Lower lobe of right lung (tissue), 2 donors: ENCODE measurements at regions not wholly inside any gene's neighbourhood (a gene's known extent, or its start where the extent isn't known, plus 50 kb on each side); places are given as distances from the start of the nearest gene placed in this dataset.

Experiments used
- ATAC-seq, 2 donors: fragments of 200-7000 bp; cut with Tn5 transposase; one replicate each; pipeline ENCODE4 v1.9.1; 2020 to 2022; ENCODE audit warnings: mild to moderate bottlenecking in 2 of 2, moderate library complexity in 2 of 2
- DNase-seq: peaks from one replicate; pipeline ENCODE4 v3.0.0-alpha.2; 2020
- H3K27ac ChIP-seq: fragments of 200-600 bp; one replicate; pipeline ENCODE4 v1.8.0; 2022
- H3K27me3 ChIP-seq: fragments of 200-600 bp; one replicate; pipeline ENCODE4 v1.8.0; 2022; ENCODE audit warnings: low read depth
- H3K36me3 ChIP-seq: fragments of 200-600 bp; one replicate; pipeline ENCODE4 v1.8.0; 2022; ENCODE audit warnings: mild to moderate bottlenecking
- H3K4me1 ChIP-seq: fragments of 200-600 bp; one replicate; pipeline ENCODE4 v1.8.0; 2022
- H3K4me3 ChIP-seq: fragments of 200-600 bp; one replicate; pipeline ENCODE4 v1.8.0; 2022; ENCODE audit warnings: mild to moderate bottlenecking
- H3K9me3 ChIP-seq: fragments of 200-600 bp; one replicate; pipeline ENCODE4 v1.8.0; 2022
- CTCF ChIP-seq: fragments of 200-600 bp; IDR thresholded peaks from one replicate; pipeline ENCODE4 v1.8.0; 2022; ENCODE audit warnings: antibody characterized with exemption, mild to moderate bottlenecking
- intact Hi-C: fragments of 100-400 bp; cut with DNase I; formaldehyde crosslinking; loops from one replicate; pipeline ENCODE4 v1.11.0; 2022
- donor health status: DM: no; HTN: yes; CAD: no; lungs with severe emphysema.

- Histone ChIP-seq H3K9me3 (no peaks in the 10 kb centered on the region), H3K4me3 (no peak overlapping the region), H3K27me3 (no peaks in the 10 kb centered on the region), H3K27ac (no peak overlapping the region), H3K4me1 (no peaks in the 10 kb centered on the region), H3K36me3 (no peaks in the 10 kb centered on the region)
- intact Hi-C loops, result no loop called here
- no peak for TF ChIP-seq CTCF
- no peak for ATAC-seq
- DNase-seq, result no peak
Observed at GRCh38 chrY:7712289-7712688, 800.7 kb upstream of the AMELY start.

- no peak for TF ChIP-seq CTCF
- intact Hi-C loops, result no loop called here
- Histone ChIP-seq H3K27ac (no peak overlapping the region), H3K9me3 (no peaks in the 10 kb centered on the region), H3K4me1 (no peaks in the 10 kb centered on the region), H3K4me3 (no peak overlapping the region), H3K36me3 (no peaks in the 10 kb centered on the region), H3K27me3 (no peaks in the 10 kb centered on the region)
- DNase-seq (no peak), ATAC-seq (no peak)
Observed at GRCh38 chrY:7703578-7704140, 792.1 kb upstream of the AMELY start.

- Histone ChIP-seq H3K27ac (no peak overlapping the region), H3K27me3 (no peaks in the 10 kb centered on the region), H3K4me3 (no peak overlapping the region), H3K4me1 (no peaks in the 10 kb centered on the region), H3K9me3 (no peaks in the 10 kb centered on the region), H3K36me3 (no peaks in the 10 kb centered on the region)
- no peak for DNase-seq
- no peak for ATAC-seq
- no peak for TF ChIP-seq CTCF
- intact Hi-C loops, result no loop called here
Observed at GRCh38 chrY:7702481-7702880, 790.9 kb upstream of the AMELY start.

GRCh38 chrY:7701676-7702075 lies 790.1 kb upstream of the AMELY start:
- intact Hi-C loops, result no loop called here
- ATAC-seq (no peak), DNase-seq (no peak)
- Histone ChIP-seq H3K9me3 (no peaks in the 10 kb centered on the region), H3K27ac (no peak overlapping the region), H3K4me3 (no peak overlapping the region), H3K27me3 (no peaks in the 10 kb centered on the region), H3K4me1 (no peaks in the 10 kb centered on the region), H3K36me3 (no peaks in the 10 kb centered on the region)
- TF ChIP-seq CTCF, result no peak

GRCh38 chrY:7697506-7697905 lies 786.0 kb upstream of the AMELY start:
- TF ChIP-seq CTCF, result no peak
- DNase-seq (no peak), ATAC-seq (no peak)
- no peak overlapping the region for H3K27ac ChIP-seq
- H3K9me3 ChIP-seq, result no peaks in the 10 kb centered on the region
- no peaks in the 10 kb centered on the region for H3K36me3 ChIP-seq
- H3K4me3 ChIP-seq, result no peak overlapping the region
- H3K4me1 ChIP-seq, result no peaks in the 10 kb centered on the region
- intact Hi-C loops, result no loop called here
- no peaks in the 10 kb centered on the region for H3K27me3 ChIP-seq

GRCh38 chrY:7692701-7693100 lies 781.1 kb upstream of the AMELY start:
- no peaks in the 10 kb centered on the region for H3K27me3 ChIP-seq
- no peak for TF ChIP-seq CTCF
- no peak for ATAC-seq
- intact Hi-C loops, result no loop called here
- no peak for DNase-seq
- H3K27ac ChIP-seq, result no peak overlapping the region
- H3K4me1 ChIP-seq, result no peaks in the 10 kb centered on the region
- H3K4me3 ChIP-seq, result no peak overlapping the region
- no peaks in the 10 kb centered on the region for H3K9me3 ChIP-seq
- no peaks in the 10 kb centered on the region for H3K36me3 ChIP-seq
